HG03175 (cell line): ENCODE measurements at regions not wholly inside any gene's neighbourhood (a gene's known extent, or its start where the extent isn't known, plus 50 kb on each side); places are given as distances from the start of the nearest gene placed in this dataset.

Experiments
- ATAC-seq: cut with Tn5 transposase; IDR thresholded peaks from one replicate; pipeline ENCODE4 v1.9.1; 2021; ENCODE audit warnings: mild to moderate bottlenecking, moderate library complexity; ENCODE audit not compliant: unreplicated experiment

DNA sequence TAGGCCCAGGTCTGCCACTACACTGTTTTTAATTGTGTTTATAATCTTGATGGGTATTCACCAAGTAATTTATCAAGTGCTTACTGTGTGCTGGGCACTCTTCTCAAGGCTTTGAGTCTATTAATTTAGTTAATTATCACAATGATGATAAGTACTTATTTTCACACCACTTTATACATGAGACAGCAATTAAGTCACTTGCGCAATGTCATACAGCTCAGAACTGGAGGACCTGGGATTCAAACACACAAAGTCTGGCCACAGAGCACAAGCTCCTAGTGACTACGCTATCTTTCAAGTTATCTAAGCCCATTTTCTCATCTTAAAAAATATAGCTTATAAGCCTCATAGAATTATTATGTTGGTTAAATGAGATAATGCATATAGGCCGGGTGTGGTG, 85.0 kb downstream of the LLPH start:
- no peak for ATAC-seq

DNA sequence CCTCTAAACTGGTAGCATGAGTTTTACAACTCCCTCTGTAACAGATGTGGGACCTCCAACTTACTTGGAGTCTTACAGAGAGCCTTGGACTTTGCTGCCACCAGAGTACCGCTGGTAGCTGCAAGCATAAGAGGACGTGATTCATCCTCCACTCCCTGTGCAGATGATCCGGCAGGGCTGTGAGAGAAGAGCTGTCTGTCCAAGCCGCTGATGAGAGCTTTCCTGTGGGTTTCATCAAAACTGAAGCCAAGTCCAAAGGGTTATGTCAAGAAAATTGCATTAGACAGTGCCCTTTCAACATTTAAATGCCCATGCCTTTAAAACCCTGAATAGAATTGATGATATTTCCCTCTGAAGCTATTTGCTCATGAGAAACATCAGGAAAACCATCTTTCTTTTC, 85.8 kb downstream of the LLPH start:
- no peak for ATAC-seq

DNA sequence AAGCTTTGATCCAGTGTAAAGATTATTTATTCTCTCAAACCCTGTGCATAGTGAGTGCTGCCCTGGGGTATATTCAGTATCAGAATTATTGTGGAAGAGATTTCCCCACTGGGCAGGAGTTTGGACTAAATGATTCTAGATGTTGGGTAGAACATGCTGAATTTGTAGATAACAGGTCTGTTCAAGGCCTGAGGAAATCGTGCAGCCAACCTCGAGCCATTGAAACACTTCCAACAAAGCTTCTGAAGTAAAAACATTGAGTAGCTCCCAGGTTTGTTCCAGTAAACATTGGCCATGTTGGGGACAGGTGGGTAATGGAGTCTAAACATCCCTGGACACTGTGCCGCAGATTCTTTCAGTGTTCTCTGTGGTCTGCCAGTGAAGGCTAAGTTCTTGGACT, 87.5 kb downstream of the LLPH start:
- ATAC-seq: no peak

DNA sequence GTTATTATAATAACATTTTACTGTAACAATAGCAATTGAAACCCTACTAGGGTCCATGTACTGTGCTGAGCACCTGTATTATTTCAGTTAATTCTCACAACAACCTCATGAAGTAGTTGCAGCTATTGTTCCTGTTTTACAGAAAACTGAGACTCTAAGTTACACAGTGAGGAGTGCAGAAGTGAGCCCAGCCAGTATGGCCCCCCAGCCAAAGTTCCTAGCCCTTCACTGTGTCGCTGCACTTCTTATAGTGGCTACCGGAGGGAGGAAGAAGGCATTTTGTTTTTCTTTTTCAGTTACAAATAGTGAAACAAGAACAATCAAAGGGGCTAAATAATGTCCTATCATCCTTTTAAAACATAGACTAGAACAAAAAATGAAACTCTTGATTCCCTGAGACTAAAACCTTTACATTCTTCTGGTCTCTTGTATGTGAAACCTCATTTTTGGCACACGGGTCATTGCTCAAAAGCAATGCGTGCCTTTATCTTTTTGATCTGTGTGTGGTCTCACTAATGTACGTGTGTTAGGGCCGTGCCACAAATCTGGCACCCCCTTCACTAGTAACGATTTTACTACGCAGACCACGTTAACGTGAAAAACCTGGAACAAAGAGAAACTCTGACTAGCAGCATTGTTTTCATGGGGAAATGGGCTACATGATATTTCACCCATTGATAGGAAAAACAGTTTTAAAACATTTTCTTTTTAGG, 88.7 kb downstream of the LLPH start:
- no peak for ATAC-seq

DNA sequence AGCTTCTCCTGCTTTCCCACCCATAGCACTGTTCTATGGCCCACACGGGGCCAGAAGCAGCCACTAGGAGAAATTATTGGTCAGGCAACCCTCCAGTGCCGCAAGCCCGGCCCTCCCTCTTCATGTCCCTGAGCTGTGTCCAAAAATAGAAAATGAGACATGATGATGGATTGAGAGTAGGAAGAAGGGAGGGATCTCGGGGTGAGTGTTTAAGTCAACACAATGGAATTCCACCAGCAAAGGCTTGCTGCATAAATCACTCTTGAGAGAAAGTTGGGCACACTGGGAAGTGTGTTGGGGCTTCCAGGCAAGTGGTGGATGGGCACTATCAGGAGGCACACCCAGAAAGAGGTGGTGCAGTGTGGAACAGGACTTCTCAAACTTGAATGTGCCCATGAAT, 94.2 kb downstream of the LLPH start:
- ATAC-seq: no peak

DNA sequence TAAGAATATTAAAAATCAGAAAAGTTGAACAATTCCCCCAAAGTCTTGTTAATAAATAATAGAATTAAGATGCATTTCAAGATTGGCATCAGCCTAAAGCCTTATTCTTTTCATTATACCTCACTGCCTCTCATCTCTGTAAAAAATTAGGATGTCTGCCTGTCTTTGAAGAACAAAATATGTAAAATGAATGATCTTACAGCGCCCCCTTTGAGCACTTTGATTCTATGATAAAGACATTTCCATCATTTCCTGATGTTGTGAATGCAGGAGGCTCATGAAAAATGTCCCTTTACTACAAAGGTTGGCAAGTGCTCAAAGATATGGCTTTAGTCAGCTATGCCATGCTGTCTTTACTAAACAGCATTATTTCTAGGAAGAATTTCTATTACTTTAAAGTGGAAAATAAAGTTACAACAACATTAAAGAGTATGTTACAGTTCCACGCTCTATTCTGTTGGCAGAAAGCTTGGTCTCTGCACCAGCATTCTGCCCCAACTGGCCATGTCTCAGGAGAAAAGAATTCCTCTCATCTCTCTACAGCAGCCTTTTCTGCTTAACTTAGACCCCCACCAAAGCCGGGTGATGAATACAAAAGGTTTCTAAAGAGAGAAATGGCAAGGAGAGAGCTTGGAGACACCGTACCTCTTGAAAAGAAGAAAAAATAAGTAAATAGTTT, 95.1 kb downstream of the LLPH start:
- ATAC-seq: no peak

DNA sequence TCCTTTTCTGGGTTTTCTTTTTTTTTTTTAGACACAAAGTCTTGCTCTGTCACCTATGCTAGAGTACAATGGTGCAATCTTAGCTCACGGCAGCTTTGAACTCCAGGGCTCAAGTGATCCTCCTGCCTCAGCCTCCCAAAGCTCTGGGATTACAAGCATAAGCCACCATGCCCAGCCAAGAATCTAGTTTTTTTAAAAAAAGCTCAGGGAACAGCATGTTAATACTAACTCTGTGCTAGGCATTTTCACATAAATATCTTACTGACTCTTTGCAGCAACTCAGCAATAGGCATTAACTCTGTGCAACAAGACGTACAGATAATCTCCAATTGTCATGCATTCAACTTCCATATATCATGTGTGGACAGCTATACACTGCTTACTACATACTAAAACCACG, 97.4 kb downstream of the LLPH start:
- no peak for ATAC-seq

DNA sequence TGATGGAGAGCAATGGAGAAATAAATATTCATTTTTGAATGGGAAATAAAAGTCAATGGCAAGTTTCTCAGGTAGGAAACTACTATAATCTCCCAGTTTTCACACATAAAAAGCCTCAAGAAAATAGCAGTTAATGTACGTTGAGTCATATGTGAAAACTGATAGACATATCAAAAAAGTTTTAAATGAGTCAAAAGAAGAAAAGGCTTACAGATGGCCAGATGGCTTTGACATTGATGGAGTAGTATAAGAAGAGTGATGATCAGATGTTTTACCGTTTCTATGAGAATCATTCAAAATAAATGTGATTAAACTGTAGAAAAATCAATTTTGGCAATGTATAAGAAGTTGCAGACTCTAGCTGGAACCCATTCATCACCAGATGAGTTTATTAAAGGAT, 97.8 kb downstream of the LLPH start:
- peak; percentile 55 for ATAC-seq

DNA sequence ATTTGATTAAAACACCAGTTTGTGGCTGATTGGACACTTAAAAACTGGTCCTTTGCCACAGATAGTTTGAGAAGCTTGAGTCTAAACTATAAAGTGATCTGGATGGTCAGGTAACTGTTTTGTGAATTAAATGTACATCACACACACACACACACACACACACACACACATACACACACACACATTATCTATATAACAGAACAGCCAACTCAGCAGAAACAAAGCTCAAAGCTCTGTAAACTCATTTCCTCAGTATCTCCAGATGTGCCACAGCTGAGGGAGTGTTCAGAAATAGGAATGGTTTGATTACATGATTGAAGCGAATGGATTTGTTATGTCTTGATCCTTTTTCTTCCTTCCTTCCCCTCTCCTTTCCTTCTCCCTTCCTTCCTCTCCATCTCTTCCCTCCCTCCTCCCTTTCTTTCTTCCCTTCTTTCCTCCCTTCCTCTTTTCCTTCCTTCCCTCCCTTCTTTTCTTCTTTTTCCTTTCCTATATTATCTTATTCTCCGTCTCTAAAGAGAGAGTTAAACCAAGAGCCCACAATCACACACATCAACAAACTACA, 100.3 kb downstream of the LLPH start:
- ATAC-seq: no peak

DNA sequence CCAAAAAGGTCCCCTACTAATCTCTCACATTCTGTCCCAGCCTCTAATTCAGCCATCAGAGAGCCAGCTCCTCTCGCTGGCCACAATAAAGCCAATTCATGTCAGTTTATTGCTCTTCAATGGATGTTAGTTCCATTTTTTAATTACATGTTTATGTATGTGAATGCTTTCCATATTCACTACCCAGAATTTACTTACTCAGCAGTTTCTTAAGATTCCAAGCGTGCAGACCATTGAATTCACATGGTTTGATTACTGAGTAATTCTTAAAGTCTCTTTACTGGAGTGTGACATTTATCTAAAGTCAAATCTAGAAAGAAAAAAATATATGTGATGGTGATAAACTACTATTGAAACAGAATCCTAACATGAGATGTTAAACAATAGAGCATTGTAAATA, 102.2 kb downstream of the LLPH start:
- ATAC-seq: no peak

DNA sequence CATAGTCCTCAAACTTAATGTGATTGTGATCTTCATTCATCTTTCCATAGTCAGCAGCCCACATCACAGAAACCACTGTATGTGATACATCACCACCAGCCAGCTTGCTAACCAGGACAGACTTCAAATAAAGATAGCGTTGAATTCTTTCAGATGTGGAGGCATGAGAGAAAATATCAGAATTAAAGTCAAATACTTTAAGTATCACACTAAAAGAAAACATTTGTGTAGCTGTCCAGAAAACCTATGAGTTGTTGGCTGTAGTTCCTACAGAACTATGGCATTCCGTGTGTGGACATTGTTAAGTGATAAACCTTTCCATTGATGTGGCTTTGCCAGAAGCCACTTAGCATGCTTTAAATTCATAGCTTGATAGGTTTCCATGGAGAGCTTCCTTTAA, 105.1 kb downstream of the LLPH start:
- no peak for ATAC-seq

DNA sequence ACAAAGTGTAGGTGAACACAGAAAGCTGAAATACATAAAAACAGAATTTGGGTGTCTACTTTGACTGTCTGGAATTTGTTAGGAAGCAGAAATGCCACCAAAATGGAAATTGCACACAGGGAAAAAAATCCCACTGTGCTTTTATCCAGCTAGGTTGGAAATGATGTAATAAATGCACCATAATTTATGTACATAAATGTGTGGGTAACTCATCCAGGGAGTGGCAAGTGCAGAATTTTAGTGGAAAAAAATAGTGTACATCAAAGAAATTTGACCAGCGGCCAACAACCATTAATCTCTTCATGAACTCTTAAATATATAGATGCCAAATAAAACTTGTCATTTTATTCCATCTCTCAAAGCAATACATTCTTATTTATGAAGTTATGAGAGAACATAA, 105.6 kb downstream of the LLPH start:
- ATAC-seq: no peak

DNA sequence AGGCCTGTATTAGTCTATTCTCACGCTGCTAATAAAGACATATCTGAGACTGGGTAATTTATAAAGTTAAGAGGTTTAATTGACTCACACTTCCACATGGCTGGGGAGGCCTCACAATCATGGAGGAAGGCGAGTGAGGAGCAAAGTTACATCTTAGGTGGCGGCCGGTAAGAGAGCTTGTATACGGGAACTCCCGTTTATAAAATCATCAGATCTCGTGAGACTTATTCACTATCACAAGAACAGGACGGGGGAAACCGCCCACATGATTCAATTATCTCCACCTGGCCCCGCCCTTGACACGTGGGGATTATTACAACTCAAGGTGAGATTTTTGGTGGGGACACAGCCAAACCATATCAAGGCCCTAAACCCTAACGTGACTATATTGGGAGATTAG, 110.1 kb downstream of the LLPH start:
- ATAC-seq: no peak

DNA sequence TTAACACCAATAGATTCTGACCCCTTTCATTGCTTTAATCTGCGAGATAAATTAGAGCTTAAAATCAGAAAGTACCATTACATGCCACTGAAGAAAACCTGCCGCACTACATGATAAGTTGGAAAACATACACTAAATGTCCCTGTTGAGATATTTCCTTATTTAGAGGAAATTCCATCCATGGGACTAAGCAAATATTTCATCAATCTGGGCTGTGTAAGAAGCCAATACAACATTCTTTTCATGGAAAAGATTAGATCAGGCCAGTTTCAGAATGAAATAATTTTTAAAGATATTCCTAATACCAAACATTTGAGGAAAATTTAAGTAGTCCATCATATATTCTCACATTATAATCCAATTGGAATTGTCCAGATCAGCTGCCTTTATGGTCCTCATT, 112.8 kb downstream of the LLPH start:
- ATAC-seq: no peak
